SK-N-SH (cell line): ENCODE measurements at regions not wholly inside any gene's neighbourhood (a gene's known extent, or its start where the extent isn't known, plus 50 kb on each side); places are given as distances from the start of the nearest gene placed in this dataset.
A peak's percentile ranks its signal among the peaks of the same experiment; 100 is the strongest.

Source experiments
- CTCF ChIA-PET: fragments of 300-600, 350-600 bp; formaldehyde crosslinking; extraction: SDS; loops from one replicate; lab custom pipeline; 2021; lab: Yijun Ruan, JAX
- POLR2A ChIA-PET: fragments of 350-600 bp; sonication (Branson Sonifier 250); formaldehyde crosslinking; extraction: SDS; loops from one replicate; lab custom pipeline; 2020; ENCODE audit warnings: antibody characterized with exemption, inconsistent platforms; lab: Yijun Ruan, JAX
- DNase-seq: peaks from one replicate; pipeline ENCODE4 v3.0.0; 2012
- H2AFZ ChIP-seq: fragments of 200-600 bp; sonication (generic); 2 replicates; pipeline ENCODE4 v1.8.1; 2016; ENCODE audit warnings: antibody characterized with exemption, mild to moderate bottlenecking, low read depth
- H3F3A ChIP-seq: fragments of 200-600 bp; sonication (generic); replicated peaks from 2 replicates; pipeline ENCODE3; 2016; ENCODE audit warnings: antibody characterized with exemption, mild to moderate bottlenecking; ENCODE audit not compliant: insufficient read depth
- H3K27ac ChIP-seq, 2 experiments: fragments of 200-500 bp in 1 of 2; fragments of 200-600 bp in 1 of 2; sonication (Bioruptor generic) in 1 of 2; sonication (generic), shearing (Covaris generic) in 1 of 2; 2 replicates each; pipeline versions ENCODE4 v1.5.1 to v1.6.1; 2014 to 2016; ENCODE audit warnings: low read depth in 2 of 2, inconsistent platforms in 1 of 2, low read length in 1 of 2, mild to moderate bottlenecking in 1 of 2, mixed read lengths in 1 of 2
- H3K27me3 ChIP-seq: fragments of 200-600 bp; sonication (generic), shearing (Covaris generic); 2 replicates; pipeline ENCODE4 v1.6.1; 2016; ENCODE audit warnings: mixed run types; ENCODE audit not compliant: insufficient read depth
- H3K36me3 ChIP-seq, 2 experiments: fragments of 200-500 bp in 1 of 2; fragments of 200-600 bp in 1 of 2; sonication (Bioruptor generic) in 1 of 2; sonication (generic) in 1 of 2; replicated peaks in 1 of 2; 2 replicates each; pipeline versions ENCODE3 to v1.5.1; 2014 to 2016; ENCODE audit warnings: low read length in 1 of 2, mild to moderate bottlenecking in 1 of 2; ENCODE audit not compliant: insufficient read depth in 2 of 2, control insufficient read depth in 1 of 2
- H3K4me1 ChIP-seq, 2 experiments: fragments of 200-500 bp in 1 of 2; fragments of 200-600 bp in 1 of 2; sonication (Bioruptor generic) in 1 of 2; sonication (generic), shearing (Covaris generic) in 1 of 2; 2 replicates each; pipeline versions ENCODE4 v1.5.1 to v1.6.1; 2014 to 2016; ENCODE audit warnings: low read depth in 1 of 2, low read length in 1 of 2, mixed run types in 1 of 2; ENCODE audit not compliant: insufficient read depth in 2 of 2, control insufficient read depth in 1 of 2
- H3K4me2 ChIP-seq: fragments of 200-600 bp; sonication (generic), shearing (Covaris generic); 2 replicates; pipeline ENCODE4 v1.6.1; 2017; ENCODE audit warnings: mixed run types
- H3K4me3 ChIP-seq, 2 experiments: fragments of 200-500 bp in 1 of 2; fragments of 200-600 bp in 1 of 2; sonication (Bioruptor generic) in 1 of 2; sonication (generic), shearing (Covaris generic) in 1 of 2; 2 replicates each; pipeline versions ENCODE4 v1.5.1 to v1.8.1; 2014 to 2016; ENCODE audit warnings: low read depth in 2 of 2, inconsistent platforms in 1 of 2, low read length in 1 of 2, mild to moderate bottlenecking in 1 of 2, mixed read lengths in 1 of 2, moderate library complexity in 1 of 2
- H3K79me2 ChIP-seq: fragments of 200-600 bp; sonication (generic); 2 replicates; pipeline ENCODE4 v1.8.1; 2017; ENCODE audit warnings: mild to moderate bottlenecking; ENCODE audit not compliant: insufficient read depth
- H3K9ac ChIP-seq: fragments of 200-600 bp; sonication (generic); 2 replicates; pipeline ENCODE4 v1.6.1; 2017; ENCODE audit warnings: mixed run types
- H3K9me2 ChIP-seq: fragments of 200-600 bp; sonication (generic); 2 replicates; pipeline ENCODE4 v1.6.1; 2017; ENCODE audit warnings: mixed run types
- H3K9me3 ChIP-seq: fragments of 200-600 bp; sonication (generic); 2 replicates; pipeline ENCODE4 v1.6.1; 2017; ENCODE audit warnings: mixed run types, mild to moderate bottlenecking, moderate library complexity
- H4K20me1 ChIP-seq: fragments of 200-600 bp; sonication (generic); 2 replicates; pipeline ENCODE4 v1.6.1; 2017; ENCODE audit warnings: mild to moderate bottlenecking, mixed run types; ENCODE audit not compliant: insufficient read depth
- ELF1 ChIP-seq: IDR thresholded peaks from 2 replicates; pipeline ENCODE4 v1.4.0; 2012
- EZH2phosphoT487 ChIP-seq: fragments of 200-600 bp; sonication (generic); IDR thresholded peaks from 2 replicates; pipeline ENCODE4 v1.6.1; 2017; ENCODE audit warnings: low read depth, mixed run types, mild to moderate bottlenecking, antibody characterized with exemption, moderate library complexity, borderline replicate concordance
- GABPA ChIP-seq: IDR thresholded peaks from 2 replicates; pipeline ENCODE4 v1.4.0; 2012; ENCODE audit warnings: low read depth, mild to moderate bottlenecking
- JUND ChIP-seq: IDR thresholded peaks from 2 replicates; pipeline ENCODE4 v1.4.0; 2012
- NFIC ChIP-seq: IDR thresholded peaks from 2 replicates; pipeline ENCODE4 v1.4.0; 2012; ENCODE audit warnings: borderline replicate concordance
- NRF1 ChIP-seq: IDR thresholded peaks from 2 replicates; pipeline ENCODE4 v1.6.1; 2012; ENCODE audit warnings: low read depth, mild to moderate bottlenecking, low read length
- POLR2AphosphoS5 ChIP-seq: IDR thresholded peaks from 2 replicates; pipeline ENCODE4 v1.6.1; 2012; ENCODE audit warnings: low read depth, low read length
- RAD21 ChIP-seq: IDR thresholded peaks from 2 replicates; pipeline ENCODE4 v1.6.1; 2012; ENCODE audit warnings: mild to moderate bottlenecking, low read length
- RFX5 ChIP-seq: IDR thresholded peaks from 2 replicates; pipeline ENCODE4 v1.6.1; 2012; ENCODE audit warnings: mild to moderate bottlenecking, improper control_type of control experiment, low read length
- SMC3 ChIP-seq: IDR thresholded peaks from 2 replicates; pipeline ENCODE4 v1.6.1; 2012; ENCODE audit warnings: low read depth, low read length, improper control_type of control experiment
- USF2 ChIP-seq: fragments of 150-350 bp; IDR thresholded peaks from 2 replicates; pipeline ENCODE4 v1.6.1; 2017; ENCODE audit warnings: antibody characterized with exemption, low read length, low read depth, borderline replicate concordance
- WGBS: methylation state at CpG from one replicate; pipeline ENCODE4 v1.1.6; 2017; ENCODE audit warnings: low lambda C conversion rate; 5-methylcytosine and 5-hydroxymethylcytosine counted together
- TF ChIP-seq, protein P1 (sequence below): IDR thresholded peaks from 2 replicates; pipeline ENCODE4 v1.4.0; 2012; ENCODE audit warnings: low read depth, borderline replicate concordance
- TF ChIP-seq, protein P2 (sequence below): fragments of 200-600 bp; sonication (generic); IDR thresholded peaks from 2 replicates; pipeline ENCODE4 v1.6.1; 2017; ENCODE audit warnings: antibody characterized with exemption, mild to moderate bottlenecking, moderate library complexity
- TF ChIP-seq, protein P3 (sequence below): IDR thresholded peaks from 2 replicates; pipeline ENCODE4 v1.4.0; 2012; ENCODE audit warnings: low read depth
- TF ChIP-seq, protein P4 (sequence below): IDR thresholded peaks from 2 replicates; pipeline ENCODE4 v1.4.0; 2012; ENCODE audit warnings: low read depth, borderline replicate concordance

DNA sequence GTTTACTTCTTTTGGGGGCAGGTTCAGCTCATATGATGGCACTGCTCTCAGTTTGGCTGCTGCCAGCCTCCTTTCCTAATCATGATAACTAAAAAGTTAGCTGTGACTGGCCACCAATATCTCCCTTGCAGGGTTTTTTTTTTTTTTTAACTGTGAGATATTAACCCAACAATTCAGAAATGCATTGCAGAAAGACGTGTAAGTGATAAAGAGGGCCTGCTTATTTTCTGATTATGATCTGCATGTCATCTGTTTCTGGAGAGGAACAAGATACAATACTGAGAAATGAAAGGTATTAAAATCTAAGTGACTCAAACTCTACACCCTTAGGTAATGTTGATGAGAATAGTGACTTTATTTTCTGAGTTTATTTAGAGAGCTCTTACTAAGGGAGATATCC, 905.6 kb downstream of the SOCS6 start (continued):
- TF ChIP-seq, protein P1, sequence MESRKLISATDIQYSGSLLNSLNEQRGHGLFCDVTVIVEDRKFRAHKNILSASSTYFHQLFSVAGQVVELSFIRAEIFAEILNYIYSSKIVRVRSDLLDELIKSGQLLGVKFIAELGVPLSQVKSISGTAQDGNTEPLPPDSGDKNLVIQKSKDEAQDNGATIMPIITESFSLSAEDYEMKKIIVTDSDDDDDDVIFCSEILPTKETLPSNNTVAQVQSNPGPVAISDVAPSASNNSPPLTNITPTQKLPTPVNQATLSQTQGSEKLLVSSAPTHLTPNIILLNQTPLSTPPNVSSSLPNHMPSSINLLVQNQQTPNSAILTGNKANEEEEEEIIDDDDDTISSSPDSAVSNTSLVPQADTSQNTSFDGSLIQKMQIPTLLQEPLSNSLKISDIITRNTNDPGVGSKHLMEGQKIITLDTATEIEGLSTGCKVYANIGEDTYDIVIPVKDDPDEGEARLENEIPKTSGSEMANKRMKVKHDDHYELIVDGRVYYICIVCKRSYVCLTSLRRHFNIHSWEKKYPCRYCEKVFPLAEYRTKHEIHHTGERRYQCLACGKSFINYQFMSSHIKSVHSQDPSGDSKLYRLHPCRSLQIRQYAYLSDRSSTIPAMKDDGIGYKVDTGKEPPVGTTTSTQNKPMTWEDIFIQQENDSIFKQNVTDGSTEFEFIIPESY: no peak
- TF ChIP-seq, protein P2, sequence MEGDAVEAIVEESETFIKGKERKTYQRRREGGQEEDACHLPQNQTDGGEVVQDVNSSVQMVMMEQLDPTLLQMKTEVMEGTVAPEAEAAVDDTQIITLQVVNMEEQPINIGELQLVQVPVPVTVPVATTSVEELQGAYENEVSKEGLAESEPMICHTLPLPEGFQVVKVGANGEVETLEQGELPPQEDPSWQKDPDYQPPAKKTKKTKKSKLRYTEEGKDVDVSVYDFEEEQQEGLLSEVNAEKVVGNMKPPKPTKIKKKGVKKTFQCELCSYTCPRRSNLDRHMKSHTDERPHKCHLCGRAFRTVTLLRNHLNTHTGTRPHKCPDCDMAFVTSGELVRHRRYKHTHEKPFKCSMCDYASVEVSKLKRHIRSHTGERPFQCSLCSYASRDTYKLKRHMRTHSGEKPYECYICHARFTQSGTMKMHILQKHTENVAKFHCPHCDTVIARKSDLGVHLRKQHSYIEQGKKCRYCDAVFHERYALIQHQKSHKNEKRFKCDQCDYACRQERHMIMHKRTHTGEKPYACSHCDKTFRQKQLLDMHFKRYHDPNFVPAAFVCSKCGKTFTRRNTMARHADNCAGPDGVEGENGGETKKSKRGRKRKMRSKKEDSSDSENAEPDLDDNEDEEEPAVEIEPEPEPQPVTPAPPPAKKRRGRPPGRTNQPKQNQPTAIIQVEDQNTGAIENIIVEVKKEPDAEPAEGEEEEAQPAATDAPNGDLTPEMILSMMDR: no peak
- TF ChIP-seq JUND: peak; percentile 20

DNA sequence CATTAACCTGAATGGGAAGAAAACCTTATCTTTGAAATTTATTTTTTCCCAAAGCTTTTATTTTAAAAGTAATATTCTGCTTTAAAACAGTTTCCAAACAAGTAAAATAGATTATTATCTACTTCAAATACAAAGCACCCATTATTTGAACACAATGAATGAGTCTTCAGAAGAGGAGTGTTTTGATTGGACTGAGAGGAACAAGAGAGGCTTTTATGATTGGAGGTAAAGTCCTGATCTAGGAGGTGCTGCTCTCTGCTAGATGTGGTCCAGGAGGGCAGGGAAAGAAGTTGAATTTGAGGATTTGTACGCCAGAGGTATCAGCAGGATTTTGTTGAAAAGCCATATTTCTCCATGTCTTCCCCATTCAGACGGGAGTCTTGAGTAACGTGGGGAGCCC, 900.7 kb downstream of the SOCS6 start:
- no peaks in the 10 kb centered on the region for H3K79me2 ChIP-seq
- H3K9me3 ChIP-seq: no peaks in the 10 kb centered on the region
- no peaks in the 10 kb centered on the region for H3K9me2 ChIP-seq
- H2AFZ ChIP-seq: no peak overlapping the region
- TF ChIP-seq POLR2AphosphoS5 (no peak), NRF1 (no peak), RAD21 (no peak), GABPA (no peak), RFX5 (no peak), ELF1 (no peak), SMC3 (no peak), EZH2phosphoT487 (no peak), NFIC (no peak), USF2 (no peak)
- TF ChIP-seq, protein P3, sequence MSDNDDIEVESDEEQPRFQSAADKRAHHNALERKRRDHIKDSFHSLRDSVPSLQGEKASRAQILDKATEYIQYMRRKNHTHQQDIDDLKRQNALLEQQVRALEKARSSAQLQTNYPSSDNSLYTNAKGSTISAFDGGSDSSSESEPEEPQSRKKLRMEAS: no peak
- TF ChIP-seq, protein P1: no peak
- TF ChIP-seq, protein P4, sequence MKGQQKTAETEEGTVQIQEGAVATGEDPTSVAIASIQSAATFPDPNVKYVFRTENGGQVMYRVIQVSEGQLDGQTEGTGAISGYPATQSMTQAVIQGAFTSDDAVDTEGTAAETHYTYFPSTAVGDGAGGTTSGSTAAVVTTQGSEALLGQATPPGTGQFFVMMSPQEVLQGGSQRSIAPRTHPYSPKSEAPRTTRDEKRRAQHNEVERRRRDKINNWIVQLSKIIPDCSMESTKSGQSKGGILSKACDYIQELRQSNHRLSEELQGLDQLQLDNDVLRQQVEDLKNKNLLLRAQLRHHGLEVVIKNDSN: no peak
- H3K4me3 ChIP-seq: no peak overlapping the region
- 86% methylated on average over 3 of the region's 3 CpGs for WGBS
- H3K27me3 ChIP-seq: no peaks in the 10 kb centered on the region
- H4K20me1 ChIP-seq: no peaks in the 10 kb centered on the region
- ChIA-PET POLR2A (no interaction called here), CTCF (no interaction called here)
- H3K4me2 ChIP-seq: no peak overlapping the region
- no peaks in the 10 kb centered on the region for H3F3A ChIP-seq
- DNase-seq: no peak
- H3K36me3 ChIP-seq: no peaks in the 10 kb centered on the region
- H3K9ac ChIP-seq: no peak overlapping the region
- peaks cover 0 to 9% of the 10 kb centered on the region in 2 experiments; a peak in 2 of 4 replicates for H3K4me1 ChIP-seq
- H3K27ac ChIP-seq: no peak overlapping the region
